ENCODE measurements at regions not wholly inside any gene's neighbourhood (a gene's known extent, or its start where the extent isn't known, plus 50 kb on each side); places are given as distances from the start of the nearest gene placed in this dataset.

- H3K9me3 Mint-ChIP-seq, result peaks cover 5% of the 10 kb centered on the region
- POLR2A ChIA-PET, result no interaction called here
- H3K36me3 Mint-ChIP-seq (ENCODE audit: low read depth), result no peaks in the 10 kb centered on the region
- no peaks in the 10 kb centered on the region for H3K4me1 Mint-ChIP-seq
- CTCF ChIA-PET, result no interaction called here
- no peaks in the 10 kb centered on the region for H3K27me3 Mint-ChIP-seq
- H3K4me3 Mint-ChIP-seq, result no peak overlapping the region
- no peak overlapping the region for H3K27ac Mint-ChIP-seq
- DNase-seq, result no peak
Measured at GRCh38 chr6:68046756-68047155, 588.3 kb upstream of the ADGRB3 start.

GRCh38 chr6:68046302-68046701 is 588.8 kb upstream of the ADGRB3 start:
- Mint-ChIP-seq H3K36me3 (ENCODE audit: low read depth) (no peaks in the 10 kb centered on the region), H3K9me3 (peaks cover 5% of the 10 kb centered on the region), H3K4me3 (no peak overlapping the region), H3K4me1 (no peaks in the 10 kb centered on the region), H3K27ac (no peak overlapping the region), H3K27me3 (no peaks in the 10 kb centered on the region)
- DNase-seq, result no peak
- ChIA-PET CTCF (no interaction called here), POLR2A (no interaction called here)

GRCh38 chr6:68045193-68045592 is 589.9 kb upstream of the ADGRB3 start:
- ChIA-PET CTCF (no interaction called here), POLR2A (no interaction called here)
- Mint-ChIP-seq H3K36me3 (ENCODE audit: low read depth) (no peaks in the 10 kb centered on the region), H3K9me3 (peaks cover 7% of the 10 kb centered on the region), H3K27ac (no peak overlapping the region), H3K4me1 (no peaks in the 10 kb centered on the region), H3K4me3 (no peak overlapping the region), H3K27me3 (no peaks in the 10 kb centered on the region)
- DNase-seq, result no peak

DNA sequence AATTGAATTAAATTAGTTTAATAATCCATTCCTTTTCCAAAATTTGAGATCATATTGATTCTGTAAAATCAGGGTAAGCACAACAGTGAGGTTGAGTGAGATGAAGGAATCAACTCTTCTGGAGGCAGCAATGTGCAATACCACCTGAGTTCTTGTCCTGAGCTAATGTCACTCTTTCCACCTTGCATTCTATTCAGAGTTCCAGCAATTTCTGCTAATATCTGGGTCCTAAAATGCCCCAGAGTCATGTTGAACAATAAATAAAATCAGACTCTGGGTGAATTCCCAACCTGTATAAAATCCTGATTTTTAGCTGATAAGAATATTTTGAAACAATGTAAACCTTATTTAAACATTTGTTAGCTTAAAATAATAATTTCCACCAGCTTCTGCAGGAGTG is 590.8 kb upstream of the ADGRB3 start:
- no peaks in the 10 kb centered on the region for H3K27me3 Mint-ChIP-seq
- POLR2A ChIA-PET, result no interaction called here
- H3K27ac Mint-ChIP-seq, result no peak overlapping the region
- no peaks in the 10 kb centered on the region for H3K36me3 Mint-ChIP-seq (ENCODE audit: low read depth)
- DNase-seq, result no peak
- peaks cover 13% of the 10 kb centered on the region for H3K9me3 Mint-ChIP-seq
- CTCF ChIA-PET, result no interaction called here
- H3K4me1 Mint-ChIP-seq, result no peaks in the 10 kb centered on the region
- H3K4me3 Mint-ChIP-seq, result no peak overlapping the region

- H3K9me3 Mint-ChIP-seq, result peaks cover 14% of the 10 kb centered on the region
- no peak overlapping the region for H3K27ac Mint-ChIP-seq
- ChIA-PET POLR2A (no interaction called here), CTCF (no interaction called here)
- H3K4me1 Mint-ChIP-seq, result no peaks in the 10 kb centered on the region
- no peak overlapping the region for H3K4me3 Mint-ChIP-seq
- DNase-seq, result no peak
- no peaks in the 10 kb centered on the region for H3K27me3 Mint-ChIP-seq
- no peaks in the 10 kb centered on the region for H3K36me3 Mint-ChIP-seq (ENCODE audit: low read depth)
Measured at GRCh38 chr6:68043122-68043398, 592.0 kb upstream of the ADGRB3 start.

GRCh38 chr6:68042339-68043121 is 592.6 kb upstream of the ADGRB3 start:
- H3K9me3 Mint-ChIP-seq, result peaks cover 17% of the 10 kb centered on the region
- no peaks in the 10 kb centered on the region for H3K4me1 Mint-ChIP-seq
- H3K36me3 Mint-ChIP-seq (ENCODE audit: low read depth), result no peaks in the 10 kb centered on the region
- no peaks in the 10 kb centered on the region for H3K27me3 Mint-ChIP-seq
- CTCF ChIA-PET, result no interaction called here
- POLR2A ChIA-PET, result no interaction called here
- no peak overlapping the region for H3K4me3 Mint-ChIP-seq
- no peak for DNase-seq
- no peak overlapping the region for H3K27ac Mint-ChIP-seq

GRCh38 chr6:68040780-68041179 is 594.3 kb upstream of the ADGRB3 start:
- no peaks in the 10 kb centered on the region for H3K4me1 Mint-ChIP-seq
- H3K27ac Mint-ChIP-seq, result no peak overlapping the region
- peaks cover 15% of the 10 kb centered on the region for H3K9me3 Mint-ChIP-seq
- ChIA-PET CTCF (no interaction called here), POLR2A (no interaction called here)
- H3K4me3 Mint-ChIP-seq, result no peak overlapping the region
- no peak for DNase-seq
- no peaks in the 10 kb centered on the region for H3K27me3 Mint-ChIP-seq
- H3K36me3 Mint-ChIP-seq (ENCODE audit: low read depth), result no peaks in the 10 kb centered on the region

DNA sequence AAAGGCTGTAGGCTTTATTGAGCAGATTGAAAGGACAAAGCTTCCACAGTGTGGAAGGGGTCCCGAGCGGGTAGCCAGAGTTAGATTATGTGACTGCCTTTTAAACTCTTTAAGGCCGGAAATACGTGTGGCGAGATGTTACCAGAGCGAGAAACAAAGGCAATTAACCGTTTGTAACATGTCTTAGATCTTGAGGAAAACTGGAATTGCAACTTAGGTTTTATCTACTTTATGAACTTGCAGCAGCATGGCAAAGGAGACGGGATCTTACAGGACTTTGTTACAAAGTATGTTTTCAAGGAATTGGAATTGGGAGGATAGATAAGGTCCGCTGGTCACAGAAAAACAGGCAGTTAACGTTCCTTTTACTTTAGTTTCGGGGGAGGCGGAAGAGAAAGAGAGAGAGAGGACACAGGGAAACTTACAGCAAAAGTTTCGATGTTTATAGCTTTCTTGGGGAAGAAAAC is 594.7 kb upstream of the ADGRB3 start:
- H3K36me3 Mint-ChIP-seq (ENCODE audit: low read depth), result no peaks in the 10 kb centered on the region
- CTCF ChIA-PET, result no interaction called here
- H3K4me1 Mint-ChIP-seq, result no peaks in the 10 kb centered on the region
- H3K9me3 Mint-ChIP-seq, result peaks cover 15% of the 10 kb centered on the region
- no peak overlapping the region for H3K4me3 Mint-ChIP-seq
- no peak for DNase-seq
- H3K27me3 Mint-ChIP-seq, result no peaks in the 10 kb centered on the region
- POLR2A ChIA-PET, result no interaction called here
- no peak overlapping the region for H3K27ac Mint-ChIP-seq

GRCh38 chr6:68039641-68040311 is 595.3 kb upstream of the ADGRB3 start:
- H3K27ac Mint-ChIP-seq, result no peak overlapping the region
- H3K36me3 Mint-ChIP-seq (ENCODE audit: low read depth), result no peaks in the 10 kb centered on the region
- ChIA-PET CTCF (no interaction called here), POLR2A (no interaction called here)
- no peaks in the 10 kb centered on the region for H3K27me3 Mint-ChIP-seq
- no peaks in the 10 kb centered on the region for H3K4me1 Mint-ChIP-seq
- H3K4me3 Mint-ChIP-seq, result no peak overlapping the region
- peaks cover 15% of the 10 kb centered on the region for H3K9me3 Mint-ChIP-seq
- DNase-seq, result no peak

GRCh38 chr6:68038815-68039408 is 596.2 kb upstream of the ADGRB3 start:
- peaks cover 15% of the 10 kb centered on the region for H3K9me3 Mint-ChIP-seq
- no peak for DNase-seq
- no peak overlapping the region for H3K27ac Mint-ChIP-seq
- CTCF ChIA-PET, result no interaction called here
- no peaks in the 10 kb centered on the region for H3K36me3 Mint-ChIP-seq (ENCODE audit: low read depth)
- H3K4me3 Mint-ChIP-seq, result no peak overlapping the region
- H3K4me1 Mint-ChIP-seq, result no peaks in the 10 kb centered on the region
- no peaks in the 10 kb centered on the region for H3K27me3 Mint-ChIP-seq
- POLR2A ChIA-PET, result no interaction called here

GRCh38 chr6:68032217-68032616 is 602.9 kb upstream of the ADGRB3 start:
- no peak for DNase-seq
- ChIA-PET CTCF (no interaction called here), POLR2A (no interaction called here)
- no peak overlapping the region for H3K4me3 Mint-ChIP-seq
- H3K9me3 Mint-ChIP-seq, result peaks cover 3% of the 10 kb centered on the region
- no peaks in the 10 kb centered on the region for H3K36me3 Mint-ChIP-seq (ENCODE audit: low read depth)
- H3K4me1 Mint-ChIP-seq, result no peaks in the 10 kb centered on the region
- H3K27ac Mint-ChIP-seq, result no peak overlapping the region
- H3K27me3 Mint-ChIP-seq, result no peaks in the 10 kb centered on the region

GRCh38 chr6:68031054-68031453 is 604.0 kb upstream of the ADGRB3 start:
- H3K27ac Mint-ChIP-seq, result no peak overlapping the region
- no peak for DNase-seq
- H3K27me3 Mint-ChIP-seq, result no peaks in the 10 kb centered on the region
- H3K9me3 Mint-ChIP-seq, result peaks cover 1% of the 10 kb centered on the region
- CTCF ChIA-PET, result no interaction called here
- no peaks in the 10 kb centered on the region for H3K4me1 Mint-ChIP-seq
- POLR2A ChIA-PET, result no interaction called here
- H3K4me3 Mint-ChIP-seq, result no peak overlapping the region
- H3K36me3 Mint-ChIP-seq (ENCODE audit: low read depth), result no peaks in the 10 kb centered on the region

GRCh38 chr6:68026483-68026882 is 608.6 kb upstream of the ADGRB3 start:
- no peaks in the 10 kb centered on the region for H3K36me3 Mint-ChIP-seq (ENCODE audit: low read depth)
- DNase-seq, result no peak
- H3K4me3 Mint-ChIP-seq, result no peak overlapping the region
- no peak overlapping the region for H3K27ac Mint-ChIP-seq
- CTCF ChIA-PET, result no interaction called here
- H3K27me3 Mint-ChIP-seq, result no peaks in the 10 kb centered on the region
- H3K4me1 Mint-ChIP-seq, result no peaks in the 10 kb centered on the region
- H3K9me3 Mint-ChIP-seq, result no peaks in the 10 kb centered on the region
- POLR2A ChIA-PET, result no interaction called here

GRCh38 chr6:68025764-68026163 is 609.3 kb upstream of the ADGRB3 start:
- no peak for DNase-seq
- no peak overlapping the region for H3K4me3 Mint-ChIP-seq
- H3K9me3 Mint-ChIP-seq, result no peaks in the 10 kb centered on the region
- no peaks in the 10 kb centered on the region for H3K27me3 Mint-ChIP-seq
- no peaks in the 10 kb centered on the region for H3K4me1 Mint-ChIP-seq
- no peaks in the 10 kb centered on the region for H3K36me3 Mint-ChIP-seq (ENCODE audit: low read depth)
- H3K27ac Mint-ChIP-seq, result no peak overlapping the region
- POLR2A ChIA-PET, result no interaction called here
- CTCF ChIA-PET, result no interaction called here
